WTC11 (cell line): ENCODE measurements at regions not wholly inside any gene's neighbourhood (a gene's known extent, or its start where the extent isn't known, plus 50 kb on each side); places are given as distances from the start of the nearest gene placed in this dataset.

Experiments used
- ATAC-seq: fragments of 200-7000 bp; cut with Tn5 transposase; 2 replicates; pipeline ENCODE4 v1.10.0; 2021; ENCODE audit warnings: mild to moderate bottlenecking, moderate library complexity
- CTCF ChIA-PET: fragments of 300-600 bp; sonication (Branson Sonifier 250); formaldehyde crosslinking; loops from one replicate; lab custom pipeline; 2021; ENCODE audit warnings: antibody characterized with exemption; lab: Charles Lee
- POLR2A ChIA-PET: fragments of 350-600 bp; sonication (Branson Sonifier 250); formaldehyde crosslinking; loops from one replicate; lab custom pipeline; 2021; ENCODE audit warnings: antibody characterized with exemption; lab: Charles Lee
- DNase-seq: peaks from one replicate; pipeline ENCODE4 v3.0.0; 2021; ENCODE audit warnings: low spot score
- H3K27ac Mint-ChIP-seq: 2 replicates; pipeline ENCODE4 v1.8.0; 2021; ENCODE audit warnings: mixed read lengths
- H3K27me3 Mint-ChIP-seq: 2 replicates; pipeline ENCODE4 v1.8.0; 2021; ENCODE audit warnings: low read depth, mild to moderate bottlenecking, moderate library complexity, mixed read lengths
- H3K36me3 Mint-ChIP-seq: 2 replicates; pipeline ENCODE4 v1.8.0; 2021; ENCODE audit warnings: mixed read lengths
- H3K4me1 Mint-ChIP-seq: 2 replicates; pipeline ENCODE4 v1.8.0; 2022; ENCODE audit warnings: mixed read lengths
- H3K4me3 Mint-ChIP-seq: 2 replicates; pipeline ENCODE4 v1.8.0; 2021; ENCODE audit warnings: mild to moderate bottlenecking, moderate library complexity, mixed read lengths
- H3K9me3 Mint-ChIP-seq: 2 replicates; pipeline ENCODE4 v1.8.0; 2021; ENCODE audit warnings: mixed read lengths
- ARID4B ChIP-seq: sonication (generic); formaldehyde crosslinking; IDR thresholded peaks from 2 replicates; pipeline ENCODE4 v1.8.0; 2023; ENCODE audit warnings: missing genetic modification reagents, mild to moderate bottlenecking, borderline replicate concordance
- ATF1 ChIP-seq: sonication (generic); formaldehyde crosslinking; IDR thresholded peaks from 2 replicates; pipeline ENCODE4 v1.8.1; 2023; ENCODE audit warnings: mild to moderate bottlenecking, moderate library complexity, missing genetic modification reagents
- CDX4 ChIP-seq: fragments of 250-450 bp; sonication (Bioruptor Pico); IDR thresholded peaks from 2 replicates; pipeline ENCODE4 v1.9.0; 2021; ENCODE audit warnings: moderate library complexity, mild to moderate bottlenecking, inconsistent platforms, borderline replicate concordance
- E2F1 ChIP-seq: sonication (generic); formaldehyde crosslinking; IDR thresholded peaks from 2 replicates; pipeline ENCODE4 v1.8.0; 2022; ENCODE audit warnings: mild to moderate bottlenecking, missing genetic modification reagents
- ETV6 ChIP-seq: sonication (generic); formaldehyde crosslinking; IDR thresholded peaks from 2 replicates; pipeline ENCODE4 v1.8.1; 2022; ENCODE audit warnings: mild to moderate bottlenecking, missing genetic modification reagents
- FOXJ3 ChIP-seq: sonication (generic); formaldehyde crosslinking; IDR thresholded peaks from 2 replicates; pipeline ENCODE4 v1.9.0; 2021; ENCODE audit warnings: missing genetic modification reagents, mild to moderate bottlenecking, borderline replicate concordance
- FOXP1 ChIP-seq: sonication (generic); formaldehyde crosslinking; IDR thresholded peaks from 2 replicates; pipeline ENCODE4 v1.8.0; 2022; ENCODE audit warnings: missing genetic modification reagents, mild to moderate bottlenecking, moderate library complexity, borderline replicate concordance
- GRHL2 ChIP-seq: fragments of 250-450 bp; sonication (Bioruptor Pico); IDR thresholded peaks from 2 replicates; pipeline ENCODE4 v1.8.0; 2022; ENCODE audit warnings: mild to moderate bottlenecking, moderate library complexity; ENCODE audit not compliant: insufficient replicate concordance, severe bottlenecking
- IRF1 ChIP-seq: sonication (generic); formaldehyde crosslinking; IDR thresholded peaks from 2 replicates; pipeline ENCODE4 v1.8.0; 2023; ENCODE audit warnings: missing genetic modification reagents
- JAZF1 ChIP-seq: fragments of 250-450 bp; sonication (Bioruptor Pico); IDR thresholded peaks from 2 replicates; pipeline ENCODE4 v1.9.0; 2021; ENCODE audit warnings: moderate library complexity, mild to moderate bottlenecking, inconsistent platforms
- MAX ChIP-seq: sonication (generic); formaldehyde crosslinking; IDR thresholded peaks from 2 replicates; pipeline ENCODE4 v1.8.0; 2022; ENCODE audit warnings: mild to moderate bottlenecking, missing genetic modification reagents
- MLX ChIP-seq: sonication (generic); formaldehyde crosslinking; IDR thresholded peaks from 2 replicates; pipeline ENCODE4 v1.8.1; 2023; ENCODE audit warnings: mild to moderate bottlenecking, missing genetic modification reagents, moderate library complexity
- MYBL2 ChIP-seq: sonication (generic); formaldehyde crosslinking; IDR thresholded peaks from 2 replicates; pipeline ENCODE4 v1.8.1; 2023; ENCODE audit warnings: mild to moderate bottlenecking, moderate library complexity, missing genetic modification reagents
- NFATC4 ChIP-seq: fragments of 250-450 bp; sonication (Bioruptor Pico); IDR thresholded peaks from 2 replicates; pipeline ENCODE4 v1.9.0; 2021; ENCODE audit warnings: mild to moderate bottlenecking
- OVOL2 ChIP-seq: fragments of 250-450 bp; sonication (Bioruptor Pico); IDR thresholded peaks from 2 replicates; pipeline ENCODE4 v1.9.0; 2021; ENCODE audit warnings: mild to moderate bottlenecking, borderline replicate concordance
- TP53 ChIP-seq: sonication (generic); formaldehyde crosslinking; IDR thresholded peaks from 2 replicates; pipeline ENCODE4 v1.8.1; 2023; ENCODE audit warnings: mild to moderate bottlenecking, missing genetic modification reagents
- USF2 ChIP-seq: sonication (generic); formaldehyde crosslinking; IDR thresholded peaks from 2 replicates; pipeline ENCODE4 v1.8.1; 2023; ENCODE audit warnings: mild to moderate bottlenecking, missing genetic modification reagents, moderate library complexity
- ZMAT4 ChIP-seq: fragments of 250-450 bp; sonication (Bioruptor Pico); IDR thresholded peaks from 2 replicates; pipeline ENCODE4 v1.9.0; 2021; ENCODE audit warnings: mild to moderate bottlenecking
- ZNF317 ChIP-seq: sonication (generic); formaldehyde crosslinking; IDR thresholded peaks from 2 replicates; pipeline ENCODE4 v1.8.1; 2023; ENCODE audit warnings: low read depth, mild to moderate bottlenecking, moderate library complexity, missing genetic modification reagents, borderline replicate concordance
- ZNF396 ChIP-seq: fragments of 250-450 bp; sonication (Bioruptor Pico); IDR thresholded peaks from 2 replicates; pipeline ENCODE4 v1.8.0; 2021; ENCODE audit warnings: mild to moderate bottlenecking, moderate library complexity, borderline replicate concordance
- ZNF423 ChIP-seq: fragments of 250-450 bp; sonication (Bioruptor Pico); IDR thresholded peaks from 2 replicates; pipeline ENCODE4 v2.1.2; 2022; ENCODE audit warnings: mild to moderate bottlenecking, moderate library complexity
- ZNF425 ChIP-seq: fragments of 250-450 bp; sonication (Bioruptor Pico); conservative IDR thresholded peaks from 2 replicates; pipeline ENCODE4 v1.9.0; 2021; ENCODE audit warnings: mild to moderate bottlenecking
- ZSCAN18 ChIP-seq: fragments of 250-450 bp; sonication (Bioruptor Pico); IDR thresholded peaks from 2 replicates; pipeline ENCODE4 v2.1.2; 2022; ENCODE audit warnings: mild to moderate bottlenecking, moderate library complexity

GRCh38 chr20:24332956-24333355, 136.5 kb upstream of the SYNDIG1 start (continued):
- TF ChIP-seq ZMAT4 (CRISPR knock-in tag), result no peak
- no peak for TF ChIP-seq ETV6 (CRISPR knock-in tag)
- no peak for TF ChIP-seq FOXJ3 (CRISPR knock-in tag)
- TF ChIP-seq ZNF423, result no peak
- no peak for TF ChIP-seq USF2 (CRISPR knock-in tag)
- no peak for TF ChIP-seq ZNF396 (CRISPR knock-in tag)
- no peak for TF ChIP-seq MYBL2 (CRISPR knock-in tag)
- no peak for TF ChIP-seq ZNF425 (CRISPR knock-in tag)

- 0 out of 2 replicates have a peak, but pooled peaks cover 4% of the 10 kb centered on the region for H3K9me3 Mint-ChIP-seq
- H3K27ac Mint-ChIP-seq, result no peak overlapping the region
- no peaks in the 10 kb centered on the region for H3K36me3 Mint-ChIP-seq
- H3K4me1 Mint-ChIP-seq, result no peaks in the 10 kb centered on the region
- ChIA-PET POLR2A (no interaction called here), CTCF (no interaction called here)
- ATAC-seq (no peak), DNase-seq (no peak)
- H3K27me3 Mint-ChIP-seq, result no peaks in the 10 kb centered on the region; the same call in none of the 2 replicates
- no peak overlapping the region for H3K4me3 Mint-ChIP-seq
- no peak for TF ChIP-seq FOXP1
- TF ChIP-seq CDX4 (CRISPR knock-in tag), result no peak
- no peak for TF ChIP-seq ZMAT4 (CRISPR knock-in tag)
- no peak for TF ChIP-seq NFATC4 (CRISPR knock-in tag)
- TF ChIP-seq MAX (CRISPR knock-in tag), result no peak
- no peak for TF ChIP-seq E2F1 (CRISPR knock-in tag)
- TF ChIP-seq ZSCAN18, result no peak
- no peak for TF ChIP-seq GRHL2 (CRISPR knock-in tag)
- TF ChIP-seq IRF1 (CRISPR knock-in tag), result no peak
- no peak for TF ChIP-seq ATF1 (CRISPR knock-in tag)
- no peak for TF ChIP-seq ARID4B (CRISPR knock-in tag)
- no peak for TF ChIP-seq MLX (CRISPR knock-in tag)
- TF ChIP-seq TP53 (CRISPR knock-in tag), result no peak
- no peak for TF ChIP-seq JAZF1 (CRISPR knock-in tag)
- TF ChIP-seq ZNF317 (CRISPR knock-in tag), result no peak
- no peak for TF ChIP-seq OVOL2 (CRISPR knock-in tag)
Measured at GRCh38 chr20:24331939-24332338, 137.5 kb upstream of the SYNDIG1 start.
